Muscle of back (tissue), 3 donors: ENCODE measurements at regions not wholly inside any gene's neighbourhood (a gene's known extent, or its start where the extent isn't known, plus 50 kb on each side); places are given as distances from the start of the nearest gene placed in this dataset.

Experiments used
- DNase-seq, 3 donors: peaks; one replicate each; pipeline versions ENCODE4 v3.0.0 to v3.0.0-alpha.2; 2013

GRCh38 chr6:129920103-129920798 is 59.1 kb upstream of the TMEM244 start:
- DNase-seq = no peak

GRCh38 chr6:129911732-129912131 is 50.6 kb upstream of the TMEM244 start:
- no peak for DNase-seq
